ENCODE measurements at regions not wholly inside any gene's neighbourhood (a gene's known extent, or its start where the extent isn't known, plus 50 kb on each side); places are given as distances from the start of the nearest gene placed in this dataset.

DNA sequence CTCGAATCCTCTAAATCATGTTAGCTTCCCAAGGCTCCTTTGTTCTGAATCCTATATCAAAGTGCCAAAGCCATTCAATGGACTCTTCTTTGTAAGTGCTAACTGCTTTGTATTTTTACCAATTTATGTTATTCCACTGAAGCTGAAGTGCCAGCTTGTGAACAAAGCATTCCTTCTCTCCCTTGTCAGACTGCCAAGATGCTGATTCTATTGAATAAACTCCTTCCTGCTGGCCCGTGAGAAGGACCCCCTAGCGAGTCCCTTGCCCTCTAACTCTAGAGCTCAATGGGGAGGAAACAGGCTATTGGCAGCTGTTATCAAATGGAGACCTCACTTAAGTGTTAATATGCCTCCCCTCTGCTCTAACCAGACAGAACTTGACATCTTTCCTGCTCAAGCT is 1097.9 kb upstream of the CNTNAP5 start:
- Histone ChIP-seq H3K9ac (ENCODE audit: low read depth in 1 of 2, low read length in 2 of 2) (no peak overlapping the region), H3K36me3 (ENCODE audit: control insufficient read depth in 2 of 2, insufficient read depth in 2 of 2, low read length in 2 of 2) (no peaks in the 10 kb centered on the region), H3K4me1 (ENCODE audit: control insufficient read depth in 2 of 2, insufficient read depth in 2 of 2, low read length in 2 of 2) (no peaks in the 10 kb centered on the region), H3K27me3 (ENCODE audit: control insufficient read depth in 2 of 2, insufficient read depth in 2 of 2, low read length in 2 of 2) (no peaks in the 10 kb centered on the region), H3K27ac (ENCODE audit: low read depth in 2 of 2, low read length in 2 of 2) (no peak overlapping the region), H3K4me3 (ENCODE audit: low read length in 2 of 2) (no peak overlapping the region), H3K9me3 (ENCODE audit: control insufficient read depth in 2 of 2, low read length in 2 of 2) (peaks cover 0 to 2% of the 10 kb centered on the region in 2 donors)

DNA sequence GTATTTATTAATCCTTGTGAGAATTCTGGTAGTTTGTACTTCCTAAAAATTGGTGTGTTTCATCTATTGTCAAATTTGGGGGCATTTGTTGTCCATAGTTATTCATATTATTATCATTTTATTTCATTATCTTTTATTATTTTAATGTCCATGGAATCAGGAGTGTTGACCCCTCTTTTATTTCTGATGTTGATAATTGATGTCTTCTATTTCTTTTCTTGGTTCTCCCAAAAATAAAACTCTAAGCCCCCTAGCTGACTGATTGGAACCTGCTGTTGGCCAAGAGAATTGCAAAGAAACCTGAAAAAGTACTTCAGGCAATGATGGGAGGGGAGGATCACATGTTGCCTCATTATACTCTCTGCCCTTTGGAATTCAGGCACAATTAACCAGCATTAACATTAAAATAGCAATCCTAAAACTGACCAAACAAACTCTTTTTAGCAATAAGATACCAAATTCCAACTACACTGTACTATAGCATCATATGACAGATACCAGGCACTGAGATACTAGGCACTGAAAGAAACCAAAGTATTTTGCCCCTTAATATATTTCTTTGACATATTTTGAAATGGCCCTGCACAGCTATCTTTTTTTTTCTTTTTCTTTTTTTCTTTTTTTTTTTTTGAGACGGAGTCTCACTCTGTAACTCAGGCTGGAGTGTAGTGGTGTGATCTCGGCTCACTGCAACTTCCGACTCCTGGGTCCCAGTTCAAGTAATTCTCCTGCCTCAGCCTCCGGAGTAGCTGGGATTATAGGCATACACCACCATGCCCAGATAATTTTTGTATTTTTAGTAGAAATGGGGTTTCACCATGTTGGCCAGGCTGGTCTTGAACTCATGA is 1097.2 kb upstream of the CNTNAP5 start:
- H3K9me3 ChIP-seq (ENCODE audit: control insufficient read depth in 2 of 2, low read length in 2 of 2), result peaks cover 0 to 2% of the 10 kb centered on the region in 2 donors
- no peak overlapping the region for H3K27ac ChIP-seq (ENCODE audit: low read depth in 2 of 2, low read length in 2 of 2)
- H3K9ac ChIP-seq (ENCODE audit: low read depth in 1 of 2, low read length in 2 of 2), result no peak overlapping the region
- no peaks in the 10 kb centered on the region for H3K36me3 ChIP-seq (ENCODE audit: control insufficient read depth in 2 of 2, insufficient read depth in 2 of 2, low read length in 2 of 2)
- no peaks in the 10 kb centered on the region for H3K27me3 ChIP-seq (ENCODE audit: control insufficient read depth in 2 of 2, insufficient read depth in 2 of 2, low read length in 2 of 2)
- H3K4me1 ChIP-seq (ENCODE audit: control insufficient read depth in 2 of 2, insufficient read depth in 2 of 2, low read length in 2 of 2), result no peaks in the 10 kb centered on the region
- H3K4me3 ChIP-seq (ENCODE audit: low read length in 2 of 2), result no peak overlapping the region

DNA sequence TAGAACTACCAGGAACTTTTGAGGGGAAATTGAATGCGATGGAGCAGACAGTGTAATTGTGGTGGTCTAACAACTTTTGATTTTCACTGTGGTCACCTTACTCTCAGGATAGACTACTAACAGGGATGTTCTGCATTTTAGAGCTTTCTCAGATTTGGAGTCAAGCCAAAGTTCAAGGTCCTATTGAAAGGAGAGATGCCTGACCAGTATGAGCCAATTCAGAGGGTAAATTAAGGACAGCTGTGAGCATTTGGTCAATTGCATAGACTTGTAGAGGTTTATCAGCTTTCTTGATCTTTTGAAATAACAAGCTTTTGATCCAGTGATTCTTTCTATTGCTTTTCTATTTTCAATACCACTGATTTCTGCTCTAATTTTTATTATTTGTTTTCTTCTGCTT is 1095.7 kb upstream of the CNTNAP5 start:
- Histone ChIP-seq H3K4me1 (ENCODE audit: control insufficient read depth in 2 of 2, insufficient read depth in 2 of 2, low read length in 2 of 2) (no peaks in the 10 kb centered on the region), H3K9ac (ENCODE audit: low read depth in 1 of 2, low read length in 2 of 2) (no peak overlapping the region), H3K27ac (ENCODE audit: low read depth in 2 of 2, low read length in 2 of 2) (no peak overlapping the region), H3K36me3 (ENCODE audit: control insufficient read depth in 2 of 2, insufficient read depth in 2 of 2, low read length in 2 of 2) (no peaks in the 10 kb centered on the region), H3K9me3 (ENCODE audit: control insufficient read depth in 2 of 2, low read length in 2 of 2) (peaks cover 0 to 2% of the 10 kb centered on the region in 2 donors), H3K4me3 (ENCODE audit: low read length in 2 of 2) (no peak overlapping the region), H3K27me3 (ENCODE audit: control insufficient read depth in 2 of 2, insufficient read depth in 2 of 2, low read length in 2 of 2) (no peaks in the 10 kb centered on the region)

DNA sequence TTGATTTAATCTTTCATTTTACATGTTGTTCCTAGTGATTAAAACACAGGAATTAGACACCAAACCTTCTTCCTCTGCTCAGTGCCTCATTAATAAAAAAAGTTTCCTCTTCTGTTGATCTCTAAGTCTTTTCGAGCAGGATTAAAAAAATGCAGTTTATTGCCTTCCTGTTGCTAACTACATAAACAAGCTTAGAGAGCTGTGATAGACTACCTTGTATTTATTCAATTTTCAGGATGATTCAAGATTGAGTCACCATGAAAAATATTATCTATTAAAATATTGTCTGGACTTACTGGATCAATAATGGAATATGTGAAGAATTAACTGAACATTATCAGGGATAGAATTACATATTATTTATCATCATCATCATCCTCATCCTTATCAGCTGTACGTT is 1089.6 kb upstream of the CNTNAP5 start:
- no peaks in the 10 kb centered on the region for H3K36me3 ChIP-seq (ENCODE audit: control insufficient read depth in 2 of 2, insufficient read depth in 2 of 2, low read length in 2 of 2)
- H3K9me3 ChIP-seq (ENCODE audit: control insufficient read depth in 2 of 2, low read length in 2 of 2), result no peaks in the 10 kb centered on the region
- H3K4me1 ChIP-seq (ENCODE audit: control insufficient read depth in 2 of 2, insufficient read depth in 2 of 2, low read length in 2 of 2), result no peaks in the 10 kb centered on the region
- H3K4me3 ChIP-seq (ENCODE audit: low read length in 2 of 2), result no peak overlapping the region
- no peak overlapping the region for H3K9ac ChIP-seq (ENCODE audit: low read depth in 1 of 2, low read length in 2 of 2)
- no peak overlapping the region for H3K27ac ChIP-seq (ENCODE audit: low read depth in 2 of 2, low read length in 2 of 2)
- no peaks in the 10 kb centered on the region for H3K27me3 ChIP-seq (ENCODE audit: control insufficient read depth in 2 of 2, insufficient read depth in 2 of 2, low read length in 2 of 2)

DNA sequence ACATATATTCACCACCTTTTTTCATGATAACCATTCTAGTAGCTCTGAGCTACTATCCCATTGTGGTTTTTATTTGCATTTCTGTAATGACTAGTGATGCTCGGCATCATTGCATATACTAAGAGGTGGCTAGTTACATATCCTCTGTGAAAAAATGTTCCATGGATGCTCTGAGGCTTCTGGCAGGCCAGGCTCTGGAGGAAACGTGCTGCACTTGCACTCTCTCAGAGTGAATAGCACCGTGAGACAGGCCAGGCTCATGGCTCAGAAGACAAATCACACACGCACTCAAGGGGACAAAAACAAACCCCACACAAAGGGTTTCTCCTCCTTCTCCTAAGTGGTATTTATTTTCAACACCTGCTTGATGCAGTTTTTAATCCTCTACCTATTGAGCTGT is 1085.3 kb upstream of the CNTNAP5 start:
- no peak overlapping the region for H3K9ac ChIP-seq (ENCODE audit: low read depth in 1 of 2, low read length in 2 of 2)
- no peak overlapping the region for H3K27ac ChIP-seq (ENCODE audit: low read depth in 2 of 2, low read length in 2 of 2)
- H3K4me3 ChIP-seq (ENCODE audit: low read length in 2 of 2), result no peak overlapping the region
- H3K27me3 ChIP-seq (ENCODE audit: control insufficient read depth in 2 of 2, insufficient read depth in 2 of 2, low read length in 2 of 2), result no peaks in the 10 kb centered on the region
- H3K4me1 ChIP-seq (ENCODE audit: control insufficient read depth in 2 of 2, insufficient read depth in 2 of 2, low read length in 2 of 2), result no peaks in the 10 kb centered on the region
- no peaks in the 10 kb centered on the region for H3K36me3 ChIP-seq (ENCODE audit: control insufficient read depth in 2 of 2, insufficient read depth in 2 of 2, low read length in 2 of 2)
- H3K9me3 ChIP-seq (ENCODE audit: control insufficient read depth in 2 of 2, low read length in 2 of 2), result no peaks in the 10 kb centered on the region

DNA sequence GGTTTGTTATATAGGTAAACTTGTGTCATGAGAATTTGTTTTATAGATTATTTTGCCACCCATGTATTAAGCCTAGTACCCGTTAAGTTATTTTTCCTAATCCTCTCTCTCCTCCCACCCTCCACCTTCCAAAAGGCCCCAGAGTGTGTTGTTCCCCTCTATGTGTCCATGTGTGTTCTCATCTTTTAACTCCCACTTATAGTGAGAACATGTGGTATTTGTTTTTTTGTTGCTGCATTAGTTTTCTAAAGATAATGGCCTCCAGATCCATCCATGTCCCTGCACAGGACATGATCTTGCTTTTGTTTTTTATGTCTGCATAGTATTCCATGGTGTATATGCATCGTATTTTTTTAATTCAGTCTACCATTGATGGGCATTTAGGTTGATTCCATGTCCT is 1075.6 kb upstream of the CNTNAP5 start:
- no peak overlapping the region for H3K4me3 ChIP-seq (ENCODE audit: low read length in 2 of 2)
- H3K9me3 ChIP-seq (ENCODE audit: control insufficient read depth in 2 of 2, low read length in 2 of 2), result no peaks in the 10 kb centered on the region
- no peaks in the 10 kb centered on the region for H3K27me3 ChIP-seq (ENCODE audit: control insufficient read depth in 2 of 2, insufficient read depth in 2 of 2, low read length in 2 of 2)
- H3K36me3 ChIP-seq (ENCODE audit: control insufficient read depth in 2 of 2, insufficient read depth in 2 of 2, low read length in 2 of 2), result no peaks in the 10 kb centered on the region
- no peak overlapping the region for H3K27ac ChIP-seq (ENCODE audit: low read depth in 2 of 2, low read length in 2 of 2)
- H3K4me1 ChIP-seq (ENCODE audit: control insufficient read depth in 2 of 2, insufficient read depth in 2 of 2, low read length in 2 of 2), result no peaks in the 10 kb centered on the region
- H3K9ac ChIP-seq (ENCODE audit: low read depth in 1 of 2, low read length in 2 of 2), result no peak overlapping the region

DNA sequence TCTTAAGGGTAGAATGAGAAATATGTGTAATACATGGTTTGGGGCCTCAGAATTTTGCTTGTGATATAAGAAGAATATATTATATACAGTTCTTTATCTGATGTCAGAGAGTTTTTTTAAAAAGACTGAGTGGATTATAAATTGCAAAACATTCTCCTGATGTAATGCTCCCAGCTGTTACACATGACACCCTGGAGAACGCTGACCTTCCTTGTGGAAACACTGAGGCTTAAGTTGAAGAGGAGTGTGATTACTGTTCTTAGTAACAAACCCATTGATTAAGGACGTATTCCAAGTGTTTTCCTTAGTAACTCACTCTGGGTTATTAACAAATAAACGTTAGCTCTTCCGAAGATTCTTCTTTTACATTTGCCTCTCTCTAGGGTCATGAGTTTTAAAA is 1069.3 kb upstream of the CNTNAP5 start:
- Histone ChIP-seq H3K9ac (ENCODE audit: low read depth in 1 of 2, low read length in 2 of 2) (no peak overlapping the region), H3K4me3 (ENCODE audit: low read length in 2 of 2) (no peak overlapping the region), H3K36me3 (ENCODE audit: control insufficient read depth in 2 of 2, insufficient read depth in 2 of 2, low read length in 2 of 2) (no peaks in the 10 kb centered on the region), H3K9me3 (ENCODE audit: control insufficient read depth in 2 of 2, low read length in 2 of 2) (no peaks in the 10 kb centered on the region), H3K27me3 (ENCODE audit: control insufficient read depth in 2 of 2, insufficient read depth in 2 of 2, low read length in 2 of 2) (no peaks in the 10 kb centered on the region), H3K4me1 (ENCODE audit: control insufficient read depth in 2 of 2, insufficient read depth in 2 of 2, low read length in 2 of 2) (no peaks in the 10 kb centered on the region), H3K27ac (ENCODE audit: low read depth in 2 of 2, low read length in 2 of 2) (no peak overlapping the region)

DNA sequence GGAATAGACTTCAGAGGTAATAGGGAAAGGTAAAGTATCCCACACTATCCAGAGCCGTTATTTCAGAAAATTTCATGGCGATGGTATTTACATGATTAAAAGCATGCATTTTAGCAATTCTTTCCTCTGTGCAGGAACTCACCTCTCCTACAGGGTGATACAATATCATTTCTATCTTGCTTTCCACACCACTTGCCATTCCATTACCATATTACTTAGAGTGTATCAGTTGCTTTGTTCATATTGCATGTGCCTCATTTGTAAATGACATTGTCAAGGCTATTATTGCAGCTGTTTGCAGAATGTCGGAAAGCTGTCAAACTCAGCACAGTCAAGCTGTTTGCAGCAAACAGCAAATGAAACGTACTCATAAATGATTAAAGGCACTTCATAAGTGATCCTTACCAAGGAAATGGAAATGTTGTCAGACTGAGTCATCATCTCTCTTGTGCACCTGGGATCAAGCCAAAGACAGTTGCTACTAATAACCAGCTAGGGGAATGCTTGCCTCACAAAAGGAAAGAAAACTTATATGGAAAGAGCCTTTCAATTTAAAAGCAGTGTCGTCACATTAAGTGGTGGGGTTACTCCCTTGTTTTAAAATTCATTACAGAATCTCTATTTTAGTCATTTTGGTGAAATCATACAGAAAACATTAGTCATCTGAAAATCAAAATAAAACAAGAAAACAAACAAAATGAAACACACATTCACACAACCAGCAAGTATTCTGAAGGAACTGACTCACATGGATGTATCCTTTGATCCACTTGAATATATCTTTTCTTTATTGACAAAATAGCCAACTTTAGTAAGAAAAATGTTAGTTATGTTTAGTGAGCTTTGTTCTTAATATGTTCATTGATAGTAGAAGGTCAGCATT is 1064.1 kb upstream of the CNTNAP5 start:
- Histone ChIP-seq H3K27me3 (ENCODE audit: control insufficient read depth in 2 of 2, insufficient read depth in 2 of 2, low read length in 2 of 2) (no peaks in the 10 kb centered on the region), H3K36me3 (ENCODE audit: control insufficient read depth in 2 of 2, insufficient read depth in 2 of 2, low read length in 2 of 2) (no peaks in the 10 kb centered on the region), H3K9me3 (ENCODE audit: control insufficient read depth in 2 of 2, low read length in 2 of 2) (no peaks in the 10 kb centered on the region), H3K4me3 (ENCODE audit: low read length in 2 of 2) (no peak overlapping the region), H3K4me1 (ENCODE audit: control insufficient read depth in 2 of 2, insufficient read depth in 2 of 2, low read length in 2 of 2) (no peaks in the 10 kb centered on the region), H3K9ac (ENCODE audit: low read depth in 1 of 2, low read length in 2 of 2) (no peak overlapping the region), H3K27ac (ENCODE audit: low read depth in 2 of 2, low read length in 2 of 2) (no peak overlapping the region)

DNA sequence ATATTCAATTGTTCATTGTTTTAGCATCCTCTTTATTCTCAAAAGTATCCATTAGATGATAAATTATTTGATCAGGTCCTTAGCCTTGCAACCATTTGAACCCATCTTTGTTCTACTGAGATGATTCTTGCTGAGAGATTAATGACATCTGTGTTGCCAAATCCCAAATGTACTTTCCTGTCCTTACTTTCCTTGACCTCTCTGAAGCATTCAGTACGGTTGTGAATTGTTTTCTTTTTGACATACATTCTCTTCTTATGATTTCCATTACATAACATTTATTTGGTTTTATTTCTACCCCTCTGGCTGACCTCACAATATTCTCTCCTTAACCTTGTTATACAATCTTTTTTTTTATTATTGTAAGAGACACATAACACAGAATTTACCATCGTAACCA is 1058.6 kb upstream of the CNTNAP5 start:
- no peaks in the 10 kb centered on the region for H3K4me1 ChIP-seq (ENCODE audit: control insufficient read depth in 2 of 2, insufficient read depth in 2 of 2, low read length in 2 of 2)
- no peaks in the 10 kb centered on the region for H3K36me3 ChIP-seq (ENCODE audit: control insufficient read depth in 2 of 2, insufficient read depth in 2 of 2, low read length in 2 of 2)
- no peak overlapping the region for H3K9ac ChIP-seq (ENCODE audit: low read depth in 1 of 2, low read length in 2 of 2)
- no peak overlapping the region for H3K4me3 ChIP-seq (ENCODE audit: low read length in 2 of 2)
- no peaks in the 10 kb centered on the region for H3K9me3 ChIP-seq (ENCODE audit: control insufficient read depth in 2 of 2, low read length in 2 of 2)
- H3K27ac ChIP-seq (ENCODE audit: low read depth in 2 of 2, low read length in 2 of 2), result no peak overlapping the region
- no peaks in the 10 kb centered on the region for H3K27me3 ChIP-seq (ENCODE audit: control insufficient read depth in 2 of 2, insufficient read depth in 2 of 2, low read length in 2 of 2)

DNA sequence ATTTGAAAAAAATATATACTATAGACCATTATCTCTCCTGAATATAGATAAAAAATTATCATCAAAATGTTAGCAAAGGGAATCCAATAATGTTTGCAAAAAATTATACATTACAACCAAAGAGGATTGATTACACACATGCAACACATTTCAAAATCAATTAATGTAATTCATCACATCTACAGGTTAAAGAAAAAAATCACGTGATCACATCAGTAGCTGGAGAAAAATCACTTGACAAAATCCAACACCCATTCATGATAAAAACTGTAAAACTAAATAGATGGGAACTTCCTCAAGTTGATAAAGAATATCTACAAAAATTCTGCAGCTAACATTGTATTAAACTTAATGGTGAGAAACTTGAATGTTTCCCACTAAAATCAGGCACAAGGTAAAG is 1047.5 kb upstream of the CNTNAP5 start:
- H3K4me3 ChIP-seq (ENCODE audit: low read length in 2 of 2), result no peak overlapping the region
- no peaks in the 10 kb centered on the region for H3K36me3 ChIP-seq (ENCODE audit: control insufficient read depth in 2 of 2, insufficient read depth in 2 of 2, low read length in 2 of 2)
- H3K27me3 ChIP-seq (ENCODE audit: control insufficient read depth in 2 of 2, insufficient read depth in 2 of 2, low read length in 2 of 2), result no peaks in the 10 kb centered on the region
- no peaks in the 10 kb centered on the region for H3K9me3 ChIP-seq (ENCODE audit: control insufficient read depth in 2 of 2, low read length in 2 of 2)
- H3K9ac ChIP-seq (ENCODE audit: low read depth in 1 of 2, low read length in 2 of 2), result no peak overlapping the region
- H3K4me1 ChIP-seq (ENCODE audit: control insufficient read depth in 2 of 2, insufficient read depth in 2 of 2, low read length in 2 of 2), result no peaks in the 10 kb centered on the region
- no peak overlapping the region for H3K27ac ChIP-seq (ENCODE audit: low read depth in 2 of 2, low read length in 2 of 2)
